ENCODE measurements at regions not wholly inside any gene's neighbourhood (a gene's known extent, or its start where the extent isn't known, plus 50 kb on each side); places are given as distances from the start of the nearest gene placed in this dataset.
"Not testable (repeated sequence)": the region's sequence is repeated elsewhere in the genome, so short reads cannot be mapped to it uniquely, and the experiment has no call there.

DNA sequence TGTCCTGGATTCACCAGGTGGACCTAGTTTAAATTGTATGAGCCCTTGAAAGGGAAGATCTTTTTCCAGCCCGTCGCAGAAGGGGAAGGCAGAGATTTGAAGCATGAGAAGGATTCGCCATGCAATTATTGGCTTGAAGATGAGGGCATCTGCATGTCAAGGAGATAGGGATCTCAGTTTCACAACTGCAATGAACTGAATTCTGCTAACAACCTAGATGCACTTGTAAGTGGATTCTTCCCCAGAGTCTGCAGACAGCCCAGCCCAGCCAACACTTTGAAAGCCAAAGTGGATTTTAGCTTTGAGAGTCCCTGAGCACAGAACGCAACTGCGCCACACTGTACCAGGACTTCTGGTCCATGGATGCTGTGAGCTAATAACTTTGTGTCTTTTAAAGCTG lies 286.0 kb downstream of the TSN start:
- Histone ChIP-seq H3K9ac (ENCODE audit: low read depth, low read length) (no peak overlapping the region), H3K4me3 (ENCODE audit: low read depth, low read length) (no peak overlapping the region), H3K27me3 (ENCODE audit: control insufficient read depth, insufficient read depth, low read length) (no peaks in the 10 kb centered on the region), H3K9me3 (ENCODE audit: control insufficient read depth, insufficient read depth, low read length) (no peaks in the 10 kb centered on the region), H3K4me1 (ENCODE audit: control insufficient read depth, insufficient read depth, low read length) (no peaks in the 10 kb centered on the region), H3K36me3 (ENCODE audit: control insufficient read depth, insufficient read depth, low read length) (no peaks in the 10 kb centered on the region)

GRCh38 chr2:122051659-122052058 lies 296.2 kb downstream of the TSN start:
- not testable (repeated sequence) for H3K4me1 ChIP-seq (ENCODE audit: control insufficient read depth, insufficient read depth, low read length); H3K27me3 ChIP-seq (ENCODE audit: control insufficient read depth, insufficient read depth, low read length); H3K9me3 ChIP-seq (ENCODE audit: control insufficient read depth, insufficient read depth, low read length); H3K9ac ChIP-seq (ENCODE audit: low read depth, low read length); H3K4me3 ChIP-seq (ENCODE audit: low read depth, low read length); H3K36me3 ChIP-seq (ENCODE audit: control insufficient read depth, insufficient read depth, low read length)

GRCh38 chr2:122055521-122055931 lies 300.1 kb downstream of the TSN start:
- Histone ChIP-seq H3K4me3 (ENCODE audit: low read depth, low read length) (no peak overlapping the region), H3K36me3 (ENCODE audit: control insufficient read depth, insufficient read depth, low read length) (no peaks in the 10 kb centered on the region), H3K9me3 (ENCODE audit: control insufficient read depth, insufficient read depth, low read length) (no peaks in the 10 kb centered on the region), H3K27me3 (ENCODE audit: control insufficient read depth, insufficient read depth, low read length) (no peaks in the 10 kb centered on the region), H3K9ac (ENCODE audit: low read depth, low read length) (no peak overlapping the region), H3K4me1 (ENCODE audit: control insufficient read depth, insufficient read depth, low read length) (peaks cover 6% of the 10 kb centered on the region)

- peaks cover 6% of the 10 kb centered on the region for H3K4me1 ChIP-seq (ENCODE audit: control insufficient read depth, insufficient read depth, low read length)
- no peaks in the 10 kb centered on the region for H3K9me3 ChIP-seq (ENCODE audit: control insufficient read depth, insufficient read depth, low read length)
- no peaks in the 10 kb centered on the region for H3K27me3 ChIP-seq (ENCODE audit: control insufficient read depth, insufficient read depth, low read length)
- H3K4me3 ChIP-seq (ENCODE audit: low read depth, low read length), result no peak overlapping the region
- H3K9ac ChIP-seq (ENCODE audit: low read depth, low read length), result no peak overlapping the region
- H3K36me3 ChIP-seq (ENCODE audit: control insufficient read depth, insufficient read depth, low read length), result no peaks in the 10 kb centered on the region
Measured at GRCh38 chr2:122056853-122057252, 301.4 kb downstream of the TSN start.

- no peaks in the 10 kb centered on the region for H3K27me3 ChIP-seq (ENCODE audit: control insufficient read depth, insufficient read depth, low read length)
- no peak overlapping the region for H3K4me3 ChIP-seq (ENCODE audit: low read depth, low read length)
- H3K9ac ChIP-seq (ENCODE audit: low read depth, low read length), result no peak overlapping the region
- H3K9me3 ChIP-seq (ENCODE audit: control insufficient read depth, insufficient read depth, low read length), result no peaks in the 10 kb centered on the region
- H3K36me3 ChIP-seq (ENCODE audit: control insufficient read depth, insufficient read depth, low read length), result no peaks in the 10 kb centered on the region
- H3K4me1 ChIP-seq (ENCODE audit: control insufficient read depth, insufficient read depth, low read length), result no peaks in the 10 kb centered on the region
Measured at GRCh38 chr2:122061206-122061605, 305.8 kb downstream of the TSN start.

- Histone ChIP-seq H3K4me1 (ENCODE audit: control insufficient read depth, insufficient read depth, low read length) (no peaks in the 10 kb centered on the region), H3K9me3 (ENCODE audit: control insufficient read depth, insufficient read depth, low read length) (no peaks in the 10 kb centered on the region), H3K27me3 (ENCODE audit: control insufficient read depth, insufficient read depth, low read length) (no peaks in the 10 kb centered on the region), H3K4me3 (ENCODE audit: low read depth, low read length) (no peak overlapping the region), H3K36me3 (ENCODE audit: control insufficient read depth, insufficient read depth, low read length) (no peaks in the 10 kb centered on the region), H3K9ac (ENCODE audit: low read depth, low read length) (no peak overlapping the region)
Measured at GRCh38 chr2:122061831-122062230, 306.4 kb downstream of the TSN start.

- Histone ChIP-seq H3K4me3 (ENCODE audit: low read depth, low read length) (no peak overlapping the region), H3K36me3 (ENCODE audit: control insufficient read depth, insufficient read depth, low read length) (no peaks in the 10 kb centered on the region), H3K9me3 (ENCODE audit: control insufficient read depth, insufficient read depth, low read length) (no peaks in the 10 kb centered on the region)
Measured at GRCh38 chr2:122062506-122062905, 307.1 kb downstream of the TSN start.

GRCh38 chr2:122063716-122064115 lies 308.3 kb downstream of the TSN start:
- no peak overlapping the region for H3K4me3 ChIP-seq (ENCODE audit: low read depth, low read length)
- no peaks in the 10 kb centered on the region for H3K36me3 ChIP-seq (ENCODE audit: control insufficient read depth, insufficient read depth, low read length)
- H3K4me1 ChIP-seq (ENCODE audit: control insufficient read depth, insufficient read depth, low read length), result no peaks in the 10 kb centered on the region
- H3K9me3 ChIP-seq (ENCODE audit: control insufficient read depth, insufficient read depth, low read length), result no peaks in the 10 kb centered on the region
- no peaks in the 10 kb centered on the region for H3K27me3 ChIP-seq (ENCODE audit: control insufficient read depth, insufficient read depth, low read length)
- H3K9ac ChIP-seq (ENCODE audit: low read depth, low read length), result no peak overlapping the region

More at GRCh38 chr2:122062506-122062905, 307.1 kb downstream of the TSN start:
- H3K9ac ChIP-seq (ENCODE audit: low read depth, low read length), result no peak overlapping the region
- H3K27me3 ChIP-seq (ENCODE audit: control insufficient read depth, insufficient read depth, low read length), result no peaks in the 10 kb centered on the region
- no peaks in the 10 kb centered on the region for H3K4me1 ChIP-seq (ENCODE audit: control insufficient read depth, insufficient read depth, low read length)

- no peak overlapping the region for H3K4me3 ChIP-seq (ENCODE audit: low read depth, low read length)
- H3K27me3 ChIP-seq (ENCODE audit: control insufficient read depth, insufficient read depth, low read length), result no peaks in the 10 kb centered on the region
- no peaks in the 10 kb centered on the region for H3K9me3 ChIP-seq (ENCODE audit: control insufficient read depth, insufficient read depth, low read length)
- no peaks in the 10 kb centered on the region for H3K36me3 ChIP-seq (ENCODE audit: control insufficient read depth, insufficient read depth, low read length)
- no peaks in the 10 kb centered on the region for H3K4me1 ChIP-seq (ENCODE audit: control insufficient read depth, insufficient read depth, low read length)
- no peak overlapping the region for H3K9ac ChIP-seq (ENCODE audit: low read depth, low read length)
Measured at GRCh38 chr2:122070241-122070731, 314.8 kb downstream of the TSN start.

DNA sequence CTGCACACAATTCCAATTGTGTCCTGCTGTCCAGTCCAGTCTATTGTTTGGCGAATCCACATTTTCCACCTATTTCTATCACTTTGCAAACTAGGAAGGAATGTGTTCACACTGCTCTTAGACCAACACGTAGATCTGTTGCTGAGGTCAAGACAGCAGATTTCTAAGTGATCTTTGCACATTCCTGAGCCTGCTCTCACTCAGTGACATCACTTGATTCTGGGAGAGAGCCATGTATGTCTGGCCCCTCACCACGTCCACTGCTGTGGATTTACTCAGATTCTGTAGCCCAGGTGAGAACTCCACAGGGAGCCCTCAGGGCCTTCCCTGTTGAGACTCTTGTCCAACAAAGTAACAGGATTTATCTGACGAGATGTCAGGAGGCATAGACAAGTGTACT lies 317.2 kb downstream of the TSN start:
- Histone ChIP-seq H3K27me3 (ENCODE audit: control insufficient read depth, insufficient read depth, low read length) (no peaks in the 10 kb centered on the region), H3K4me1 (ENCODE audit: control insufficient read depth, insufficient read depth, low read length) (no peaks in the 10 kb centered on the region), H3K9me3 (ENCODE audit: control insufficient read depth, insufficient read depth, low read length) (no peaks in the 10 kb centered on the region), H3K9ac (ENCODE audit: low read depth, low read length) (no peak overlapping the region), H3K36me3 (ENCODE audit: control insufficient read depth, insufficient read depth, low read length) (no peaks in the 10 kb centered on the region), H3K4me3 (ENCODE audit: low read depth, low read length) (no peak overlapping the region)

- no peaks in the 10 kb centered on the region for H3K36me3 ChIP-seq (ENCODE audit: control insufficient read depth, insufficient read depth, low read length)
- no peaks in the 10 kb centered on the region for H3K27me3 ChIP-seq (ENCODE audit: control insufficient read depth, insufficient read depth, low read length)
- no peaks in the 10 kb centered on the region for H3K9me3 ChIP-seq (ENCODE audit: control insufficient read depth, insufficient read depth, low read length)
- no peaks in the 10 kb centered on the region for H3K4me1 ChIP-seq (ENCODE audit: control insufficient read depth, insufficient read depth, low read length)
- no peak overlapping the region for H3K4me3 ChIP-seq (ENCODE audit: low read depth, low read length)
- no peak overlapping the region for H3K9ac ChIP-seq (ENCODE audit: low read depth, low read length)
Measured at GRCh38 chr2:122074201-122074600, 318.8 kb downstream of the TSN start.

GRCh38 chr2:122075381-122075780 lies 319.9 kb downstream of the TSN start:
- Histone ChIP-seq H3K9me3 (ENCODE audit: control insufficient read depth, insufficient read depth, low read length) (no peaks in the 10 kb centered on the region), H3K4me1 (ENCODE audit: control insufficient read depth, insufficient read depth, low read length) (no peaks in the 10 kb centered on the region), H3K4me3 (ENCODE audit: low read depth, low read length) (no peak overlapping the region), H3K27me3 (ENCODE audit: control insufficient read depth, insufficient read depth, low read length) (no peaks in the 10 kb centered on the region), H3K36me3 (ENCODE audit: control insufficient read depth, insufficient read depth, low read length) (no peaks in the 10 kb centered on the region), H3K9ac (ENCODE audit: low read depth, low read length) (no peak overlapping the region)

DNA sequence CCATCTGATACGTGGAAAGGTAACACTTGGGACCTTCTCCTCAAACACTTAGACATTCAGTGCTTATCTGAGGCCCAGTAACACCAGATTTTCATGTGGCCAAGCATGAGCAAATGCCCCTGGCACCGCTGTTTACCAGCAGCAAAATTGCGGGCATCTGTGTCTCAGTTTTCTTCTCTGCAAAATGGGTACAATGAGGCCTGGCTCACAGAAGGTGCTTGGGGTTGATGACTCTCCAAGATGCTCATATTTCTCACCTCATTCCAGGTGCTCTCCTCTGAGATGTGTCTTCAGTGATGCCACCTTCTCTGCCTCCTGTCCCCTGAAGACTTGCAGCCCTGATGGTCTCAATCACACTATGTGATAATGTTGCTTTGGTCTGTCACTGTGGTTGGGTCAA lies 321.7 kb downstream of the TSN start:
- Histone ChIP-seq H3K27me3 (ENCODE audit: control insufficient read depth, insufficient read depth, low read length) (no peaks in the 10 kb centered on the region), H3K4me1 (ENCODE audit: control insufficient read depth, insufficient read depth, low read length) (no peaks in the 10 kb centered on the region), H3K9ac (ENCODE audit: low read depth, low read length) (no peak overlapping the region), H3K9me3 (ENCODE audit: control insufficient read depth, insufficient read depth, low read length) (no peaks in the 10 kb centered on the region), H3K4me3 (ENCODE audit: low read depth, low read length) (no peak overlapping the region), H3K36me3 (ENCODE audit: control insufficient read depth, insufficient read depth, low read length) (no peaks in the 10 kb centered on the region)

Measured in iPS-15b (cell line).